ENCODE measurements at regions not wholly inside any gene's neighbourhood (a gene's known extent, or its start where the extent isn't known, plus 50 kb on each side); places are given as distances from the start of the nearest gene placed in this dataset.

- TF ChIP-seq REST (IDR thresholded peaks at IDR 0.05; ENCODE audit: low read depth): no peak
- TF ChIP-seq EGR1 (IDR thresholded peaks at IDR 0.05): no peak
- TF ChIP-seq CREB1 (IDR thresholded peaks at IDR 0.05; ENCODE audit: low read depth): no peak
- no peak for TF ChIP-seq YY1 (IDR thresholded peaks at IDR 0.05; ENCODE audit: low read depth)
- no peak for TF ChIP-seq USF1 (IDR thresholded peaks at IDR 0.05)
- no peak for TF ChIP-seq RAD21 (IDR thresholded peaks at IDR 0.05; ENCODE audit: low read depth)
- no peak for TF ChIP-seq FOXM1 (IDR thresholded peaks at IDR 0.05; ENCODE audit: borderline replicate concordance, low read depth)
- no peak for TF ChIP-seq ZBTB7A (IDR thresholded peaks at IDR 0.05; ENCODE audit: low read depth)
- no peak for TF ChIP-seq CEBPB (IDR thresholded peaks at IDR 0.05)
- TF ChIP-seq TAF1 (IDR thresholded peaks at IDR 0.05; ENCODE audit: low read depth): no peak
- no peak for TF ChIP-seq TEAD4 (IDR thresholded peaks at IDR 0.05)
- no peak for TF ChIP-seq EP300 (IDR thresholded peaks at IDR 0.05; ENCODE audit: borderline replicate concordance)
- no peak for TF ChIP-seq NFIC (IDR thresholded peaks at IDR 0.05)
- no peak for TF ChIP-seq TCF12 (IDR thresholded peaks at IDR 0.05; ENCODE audit: low read depth)
- TF ChIP-seq MAX (IDR thresholded peaks at IDR 0.05): no peak
These were observed 1153.9 kb downstream of the AACS start for GRCh38 chr12:126219139-126219538.

- TF ChIP-seq YY1 (IDR thresholded peaks at IDR 0.05; ENCODE audit: low read depth): no peak
- no peak for TF ChIP-seq USF1 (IDR thresholded peaks at IDR 0.05)
These were observed 1154.5 kb downstream of the AACS start for GRCh38 chr12:126219654-126220279.

- no peak for TF ChIP-seq MAX (IDR thresholded peaks at IDR 0.05)
- no peak for TF ChIP-seq NFIC (IDR thresholded peaks at IDR 0.05)
- TF ChIP-seq TEAD4 (IDR thresholded peaks at IDR 0.05): no peak
- TF ChIP-seq TAF1 (IDR thresholded peaks at IDR 0.05; ENCODE audit: low read depth): no peak
- TF ChIP-seq TCF12 (IDR thresholded peaks at IDR 0.05; ENCODE audit: low read depth): no peak
- TF ChIP-seq RAD21 (IDR thresholded peaks at IDR 0.05; ENCODE audit: low read depth): no peak
- TF ChIP-seq YY1 (IDR thresholded peaks at IDR 0.05; ENCODE audit: low read depth): no peak
- no peak for TF ChIP-seq ZBTB7A (IDR thresholded peaks at IDR 0.05; ENCODE audit: low read depth)
- no peak for TF ChIP-seq EP300 (IDR thresholded peaks at IDR 0.05; ENCODE audit: borderline replicate concordance)
- TF ChIP-seq FOXM1 (IDR thresholded peaks at IDR 0.05; ENCODE audit: borderline replicate concordance, low read depth): no peak
- TF ChIP-seq USF1 (IDR thresholded peaks at IDR 0.05): no peak
- no peak for TF ChIP-seq CREB1 (IDR thresholded peaks at IDR 0.05; ENCODE audit: low read depth)
- no peak for TF ChIP-seq CEBPB (IDR thresholded peaks at IDR 0.05)
These were observed 1158.8 kb downstream of the AACS start for GRCh38 chr12:126224032-126224431.

- TF ChIP-seq CREB1 (IDR thresholded peaks at IDR 0.05; ENCODE audit: low read depth) (no peak), TCF12 (IDR thresholded peaks at IDR 0.05; ENCODE audit: low read depth) (no peak), EP300 (IDR thresholded peaks at IDR 0.05; ENCODE audit: borderline replicate concordance) (no peak), RAD21 (IDR thresholded peaks at IDR 0.05; ENCODE audit: low read depth) (no peak), CEBPB (IDR thresholded peaks at IDR 0.05) (no peak), FOXM1 (IDR thresholded peaks at IDR 0.05; ENCODE audit: borderline replicate concordance, low read depth) (no peak), USF1 (IDR thresholded peaks at IDR 0.05) (no peak), REST (IDR thresholded peaks at IDR 0.05; ENCODE audit: low read depth) (no peak), MAX (IDR thresholded peaks at IDR 0.05) (no peak), ZBTB7A (IDR thresholded peaks at IDR 0.05; ENCODE audit: low read depth) (no peak), EGR1 (IDR thresholded peaks at IDR 0.05) (no peak), TEAD4 (IDR thresholded peaks at IDR 0.05) (no peak), TAF1 (IDR thresholded peaks at IDR 0.05; ENCODE audit: low read depth) (no peak), NFIC (IDR thresholded peaks at IDR 0.05) (no peak), YY1 (IDR thresholded peaks at IDR 0.05; ENCODE audit: low read depth) (no peak)
These were observed 1163.7 kb downstream of the AACS start for GRCh38 chr12:126228936-126229335.

- TF ChIP-seq TAF1 (IDR thresholded peaks at IDR 0.05; ENCODE audit: low read depth): no peak
- no peak for TF ChIP-seq EP300 (IDR thresholded peaks at IDR 0.05; ENCODE audit: borderline replicate concordance)
- no peak for TF ChIP-seq YY1 (IDR thresholded peaks at IDR 0.05; ENCODE audit: low read depth)
- no peak for TF ChIP-seq REST (IDR thresholded peaks at IDR 0.05; ENCODE audit: low read depth)
- no peak for TF ChIP-seq TCF12 (IDR thresholded peaks at IDR 0.05; ENCODE audit: low read depth)
- TF ChIP-seq NFIC (IDR thresholded peaks at IDR 0.05): no peak
- TF ChIP-seq CREB1 (IDR thresholded peaks at IDR 0.05; ENCODE audit: low read depth): no peak
- TF ChIP-seq ZBTB7A (IDR thresholded peaks at IDR 0.05; ENCODE audit: low read depth): no peak
- no peak for TF ChIP-seq MAX (IDR thresholded peaks at IDR 0.05)
- TF ChIP-seq EGR1 (IDR thresholded peaks at IDR 0.05): no peak
- TF ChIP-seq TEAD4 (IDR thresholded peaks at IDR 0.05): no peak
- TF ChIP-seq USF1 (IDR thresholded peaks at IDR 0.05): no peak
These were observed 1167.5 kb downstream of the AACS start for GRCh38 chr12:126232711-126233110.
